ENCODE measurements at regions not wholly inside any gene's neighbourhood (a gene's known extent, or its start where the extent isn't known, plus 50 kb on each side); places are given as distances from the start of the nearest gene placed in this dataset.
"Not testable (repeated sequence)": the region's sequence is repeated elsewhere in the genome, so short reads cannot be mapped to it uniquely, and the experiment has no call there.

DNA sequence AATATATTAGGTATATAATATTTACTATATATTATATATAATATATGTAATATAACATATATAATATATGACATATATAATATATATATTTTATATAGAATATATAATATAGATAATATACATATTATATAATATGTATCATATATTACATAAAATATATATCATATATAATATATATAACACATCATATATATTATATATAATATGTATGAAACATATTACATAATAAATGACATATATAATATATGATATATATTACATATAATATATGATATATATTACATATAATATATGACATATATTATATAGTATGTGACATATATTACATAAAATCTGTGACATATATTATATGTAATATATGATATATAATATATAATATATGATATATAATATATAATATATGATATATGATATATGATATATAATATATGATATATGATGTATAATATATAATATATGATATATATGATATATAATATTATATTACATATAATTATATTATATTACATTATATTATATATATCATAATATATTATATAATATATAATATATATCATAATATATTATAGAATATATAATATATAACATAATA lies 119.5 kb upstream of the RIMBP3 start:
- H3K9ac ChIP-seq (ENCODE audit: low read length): no peak overlapping the region
- no peak overlapping the region for H2BK120ac ChIP-seq (ENCODE audit: low read depth, low read length)
- DNase-seq: no peak
- no peak overlapping the region for H3K14ac ChIP-seq (ENCODE audit: low read length in 2 of 2)
- H2AK5ac ChIP-seq (ENCODE audit: low read length, severe bottlenecking): no peak overlapping the region
- H4K91ac ChIP-seq (ENCODE audit: low read length): no peak overlapping the region
- H2BK5ac ChIP-seq (ENCODE audit: low read depth, low read length, poor library complexity, severe bottlenecking): no peak overlapping the region
- H3K9me3 ChIP-seq (ENCODE audit: control insufficient read depth, low read length): no peaks in the 10 kb centered on the region
- no peak overlapping the region for H4K8ac ChIP-seq (ENCODE audit: low read length)
- H3K4me2 ChIP-seq (ENCODE audit: low read length, poor library complexity, severe bottlenecking): no peak overlapping the region
- H3K27ac ChIP-seq (ENCODE audit: low read length, poor library complexity, severe bottlenecking): no peak overlapping the region
- H3K4me3 ChIP-seq (ENCODE audit: insufficient read depth in 1 of 2, low read depth in 1 of 2, low read length in 2 of 2): no peak overlapping the region
- no peaks in the 10 kb centered on the region for H3K36me3 ChIP-seq (ENCODE audit: control insufficient read depth in 1 of 2, insufficient read depth in 2 of 2, low read depth in 1 of 2, low read length in 2 of 2)
- H3K4ac ChIP-seq (ENCODE audit: low read depth in 1 of 2, low read length in 2 of 2): no peak overlapping the region
- H3K23ac ChIP-seq (ENCODE audit: low read length in 2 of 2): no peak overlapping the region
- H2BK15ac ChIP-seq (ENCODE audit: low read depth, poor library complexity, severe bottlenecking): no peak overlapping the region
- H3K4me1 ChIP-seq (ENCODE audit: control insufficient read depth, insufficient read depth, low read depth, low read length): no peaks in the 10 kb centered on the region
- H3K18ac ChIP-seq (ENCODE audit: low read depth in 1 of 2, low read length in 2 of 2): no peak overlapping the region
- H2AFZ ChIP-seq (ENCODE audit: low read depth, low read length): no peak overlapping the region
- H3K27me3 ChIP-seq (ENCODE audit: control insufficient read depth in 1 of 2, insufficient read depth in 1 of 2, low read length in 2 of 2): no peaks in the 10 kb centered on the region
- H3K79me1 ChIP-seq (replicated peaks; ENCODE audit: low read length, poor library complexity, severe bottlenecking): no peaks in the 10 kb centered on the region
- no peak overlapping the region for H2BK12ac ChIP-seq (ENCODE audit: low read length in 2 of 2)

- H3K4me1 ChIP-seq (ENCODE audit: control insufficient read depth, insufficient read depth, low read depth, low read length); H4K91ac ChIP-seq (ENCODE audit: low read length); H4K8ac ChIP-seq (ENCODE audit: low read length); H3K18ac ChIP-seq (ENCODE audit: low read depth in 1 of 2, low read length in 2 of 2); H3K4me2 ChIP-seq (ENCODE audit: low read length, poor library complexity, severe bottlenecking); H2BK15ac ChIP-seq (ENCODE audit: low read depth, poor library complexity, severe bottlenecking); H2BK12ac ChIP-seq (ENCODE audit: low read length in 2 of 2); H3K9ac ChIP-seq (ENCODE audit: low read length); H3K4me3 ChIP-seq (ENCODE audit: insufficient read depth in 1 of 2, low read depth in 1 of 2, low read length in 2 of 2); H3K4ac ChIP-seq (ENCODE audit: low read depth in 1 of 2, low read length in 2 of 2); H3K27ac ChIP-seq (ENCODE audit: low read length, poor library complexity, severe bottlenecking); H3K27me3 ChIP-seq (ENCODE audit: control insufficient read depth in 1 of 2, insufficient read depth in 1 of 2, low read length in 2 of 2); H3K79me1 ChIP-seq (replicated peaks; ENCODE audit: low read length, poor library complexity, severe bottlenecking); H3K36me3 ChIP-seq (ENCODE audit: control insufficient read depth in 1 of 2, insufficient read depth in 2 of 2, low read depth in 1 of 2, low read length in 2 of 2); H3K9me3 ChIP-seq (ENCODE audit: control insufficient read depth, low read length); H2BK5ac ChIP-seq (ENCODE audit: low read depth, low read length, poor library complexity, severe bottlenecking); H3K14ac ChIP-seq (ENCODE audit: low read length in 2 of 2); H2AK5ac ChIP-seq (ENCODE audit: low read length, severe bottlenecking); H2BK120ac ChIP-seq (ENCODE audit: low read depth, low read length); H3K23ac ChIP-seq (ENCODE audit: low read length in 2 of 2); H2AFZ ChIP-seq (ENCODE audit: low read depth, low read length): not testable (repeated sequence)
- DNase-seq: peak; percentile 80
- 86% methylated on average over 2 of the region's 3 CpGs for WGBS
Measured at GRCh38 chr22:18730410-18730809, 118.7 kb upstream of the RIMBP3 start.
